Stimulated activated CD4-positive, alpha-beta T cell treated with anti-CD3 and anti-CD28 coated beads, Interleukin-1b, Interleukin-23, amount 100 ng/mL, for 1 hour (primary cell): ENCODE measurements at regions not wholly inside any gene's neighbourhood (a gene's known extent, or its start where the extent isn't known, plus 50 kb on each side); places are given as distances from the start of the nearest gene placed in this dataset.

Source experiments
- DNase-seq, 2 donors: peaks; one replicate each; pipeline ENCODE4 v3.0.0-alpha.2; 2020; ENCODE audit warnings: low read depth in 2 of 2

GRCh38 chr6:148288541-148288940, 54.1 kb upstream of the SASH1 start:
- DNase-seq: no peak

- DNase-seq: no peak
Observed at GRCh38 chr6:148289153-148289552, 53.5 kb upstream of the SASH1 start.

- DNase-seq: no peak
Observed at GRCh38 chr6:148291876-148292275, 50.8 kb upstream of the SASH1 start.
